NCI-H2029 (cell line): ENCODE measurements at regions not wholly inside any gene's neighbourhood (a gene's known extent, or its start where the extent isn't known, plus 50 kb on each side); places are given as distances from the start of the nearest gene placed in this dataset.
"Not testable (repeated sequence)": the region's sequence is repeated elsewhere in the genome, so short reads cannot be mapped to it uniquely, and the experiment has no call there.

Experiments used
- DNase-seq: peaks from one replicate; lab custom pipeline; 2025; lab: John Stamatoyannopoulos, UW

DNA sequence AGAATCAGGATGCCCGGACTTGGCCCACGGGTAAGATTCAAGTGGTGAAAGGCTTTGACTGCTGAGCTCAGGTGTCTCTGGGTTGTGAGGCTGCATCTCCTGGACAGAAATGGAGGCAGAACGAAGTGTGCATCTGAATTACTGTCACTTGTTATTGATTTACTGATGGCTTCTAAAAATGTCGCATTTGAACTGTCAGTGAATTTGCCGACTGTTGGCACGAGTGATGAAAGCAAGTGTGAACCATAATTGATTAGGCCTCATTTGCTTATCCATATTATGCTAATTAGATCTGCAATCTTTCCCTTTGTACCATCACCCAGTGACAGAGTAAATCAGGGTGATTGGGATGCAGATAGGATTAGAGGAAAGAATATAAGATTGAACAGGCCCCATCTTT, 252.4 kb downstream of the NUF2 start:
- no peak for DNase-seq

DNA sequence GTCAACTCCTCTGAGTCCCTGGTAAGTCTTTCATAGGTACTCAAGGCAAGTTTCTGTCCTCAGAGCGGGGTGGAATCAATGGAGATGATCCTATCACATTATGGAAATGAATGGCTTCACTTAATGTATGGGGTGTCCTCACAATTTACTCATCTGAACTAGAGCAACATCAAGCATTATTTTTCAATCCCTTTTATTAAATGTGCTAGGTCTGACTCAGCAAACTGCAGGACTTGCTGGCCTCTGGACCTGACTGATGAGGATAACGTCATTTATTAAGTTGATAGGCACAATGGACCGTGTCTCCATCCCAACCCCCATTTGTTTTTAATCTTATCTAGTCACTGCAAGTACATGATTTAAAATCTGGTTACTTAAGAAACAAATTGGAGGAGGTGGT, 259.2 kb downstream of the NUF2 start:
- no peak for DNase-seq

DNA sequence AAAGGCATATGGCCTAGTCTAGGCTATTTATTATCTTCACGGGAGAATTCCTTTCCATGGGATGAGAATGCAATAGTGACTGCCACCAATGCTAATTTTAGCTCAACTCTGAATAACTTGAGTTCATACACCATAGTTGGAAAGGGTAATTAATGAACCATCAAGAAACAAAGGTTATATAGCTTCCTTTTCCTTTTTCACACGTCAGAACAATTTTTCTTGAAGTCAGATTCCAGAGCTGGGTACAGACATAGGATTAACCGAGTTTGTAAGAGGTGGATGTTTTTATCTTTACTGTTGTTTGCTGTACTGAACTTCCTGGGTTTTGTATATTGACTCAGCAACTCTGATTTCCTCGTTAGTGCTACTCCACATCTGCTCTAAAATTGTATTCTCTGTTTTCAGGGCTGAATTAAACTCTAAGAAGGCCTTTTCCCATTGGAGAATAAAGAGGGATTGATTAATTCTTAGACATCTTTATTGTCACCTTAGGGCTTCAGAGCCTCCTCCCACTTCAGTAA, 262.0 kb downstream of the NUF2 start:
- no peak for DNase-seq

DNA sequence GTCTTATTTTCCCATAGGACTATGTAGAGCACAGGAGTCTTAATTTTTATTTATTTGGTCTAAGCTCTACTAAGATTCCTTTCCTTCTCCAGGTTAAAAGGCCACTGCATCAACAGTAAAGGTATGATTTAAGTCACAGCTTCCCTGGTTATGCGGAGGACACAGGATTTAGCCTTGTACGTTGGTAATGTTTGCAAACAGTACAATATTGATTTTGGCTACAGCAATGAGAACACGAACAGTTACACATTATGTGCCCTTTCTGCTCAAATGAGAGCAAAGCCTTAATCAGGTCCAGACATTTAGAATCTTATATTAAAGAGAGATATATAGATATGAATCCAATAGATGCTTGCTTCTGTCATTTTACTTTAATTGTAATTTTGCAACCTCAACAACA, 264.0 kb downstream of the NUF2 start:
- no peak for DNase-seq

DNA sequence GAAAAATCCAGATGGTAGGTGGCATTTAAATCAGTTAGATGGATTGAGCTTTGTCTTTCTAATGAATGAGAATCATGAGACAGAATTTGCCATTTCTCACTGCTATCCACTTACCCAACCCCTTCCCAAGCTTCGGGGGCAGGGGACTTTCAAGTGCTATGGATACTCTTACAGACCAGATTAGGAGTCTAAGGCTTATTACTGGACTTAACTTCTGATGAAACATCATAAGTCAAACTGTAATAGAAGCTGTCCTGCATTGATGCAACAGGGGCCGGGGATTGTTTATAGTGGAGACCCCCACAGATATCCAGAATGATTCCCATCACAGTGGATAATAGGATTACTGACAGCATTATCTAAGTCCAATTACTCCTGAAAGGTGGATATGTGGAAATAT, 267.0 kb downstream of the NUF2 start:
- no peak for DNase-seq

DNA sequence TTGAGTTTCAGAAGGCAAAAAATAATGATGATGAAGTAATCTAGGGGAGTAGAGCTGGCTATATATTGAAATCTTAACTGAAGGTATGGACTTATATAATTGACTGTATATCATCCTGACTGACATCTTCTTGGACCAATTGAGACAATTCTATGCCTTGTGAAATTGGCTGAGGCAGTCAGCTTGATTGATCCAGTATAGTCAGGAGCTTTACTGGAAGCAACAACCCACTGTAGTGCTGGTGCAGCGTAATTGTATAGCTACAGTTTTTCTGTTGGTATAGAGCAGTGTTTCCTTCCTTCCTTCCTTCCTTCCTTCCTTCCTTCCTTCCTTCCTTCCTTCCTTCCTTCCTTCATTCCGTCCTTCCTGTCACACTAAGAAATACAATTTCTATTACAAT, 268.0 kb downstream of the NUF2 start:
- no peak for DNase-seq

DNA sequence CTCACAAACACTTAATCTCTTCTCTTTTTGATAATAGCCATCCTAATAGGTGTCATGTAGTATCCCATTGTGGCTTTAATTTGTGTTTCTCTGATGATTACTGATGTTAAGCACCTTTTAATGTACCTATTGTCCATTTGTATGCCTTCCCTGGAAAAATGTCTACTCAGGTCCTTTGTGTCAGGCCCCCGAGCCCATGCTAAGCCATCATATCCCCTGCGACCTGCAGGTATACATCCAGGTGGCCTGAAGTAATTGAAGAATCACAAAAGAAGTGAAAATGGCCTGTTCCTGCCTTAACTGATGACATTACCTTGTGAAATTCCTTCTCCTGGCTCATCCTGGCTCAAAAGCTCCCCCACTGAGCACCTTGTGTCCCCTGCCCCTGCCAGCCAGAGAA, 269.4 kb downstream of the NUF2 start:
- DNase-seq, result not testable (repeated sequence)

DNA sequence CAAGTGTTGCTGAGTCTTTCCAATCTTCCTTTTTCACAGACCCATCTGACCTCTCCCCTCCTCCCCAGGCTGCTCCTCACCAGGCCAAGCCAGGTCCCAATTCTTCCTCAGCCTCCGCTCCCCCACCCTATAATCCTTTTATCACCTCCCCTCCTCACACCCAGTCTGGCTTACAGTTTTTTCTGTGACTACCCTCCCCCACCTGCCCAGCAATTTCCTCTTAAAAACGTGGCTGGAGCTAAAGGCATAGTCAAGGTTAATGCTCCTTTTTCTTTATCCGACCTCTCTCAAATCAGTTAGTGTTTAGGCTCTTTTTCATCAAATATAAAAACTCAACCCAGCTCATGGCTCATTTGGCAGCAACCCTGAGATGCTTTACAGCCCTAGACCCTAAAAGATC, 270.9 kb downstream of the NUF2 start:
- DNase-seq, result not testable (repeated sequence)

DNA sequence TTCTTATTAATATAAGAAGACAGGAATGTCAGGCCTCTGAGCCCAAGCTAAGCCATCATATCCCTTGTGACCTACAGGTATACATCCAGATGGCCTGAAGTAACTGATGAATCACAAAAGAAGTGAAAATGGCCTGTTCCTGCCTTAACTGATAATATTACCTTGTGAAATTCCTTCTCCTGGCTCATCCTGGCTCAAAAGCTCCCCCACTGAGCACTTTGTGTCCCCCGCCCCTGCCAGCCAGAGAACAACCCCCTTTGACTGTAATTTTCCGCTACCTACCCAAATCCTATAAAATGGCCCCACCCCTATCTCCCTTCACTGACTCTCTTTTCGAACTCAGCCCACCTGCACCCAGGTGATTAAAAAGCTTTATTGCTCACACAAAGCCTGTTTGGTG, 274.4 kb downstream of the NUF2 start:
- not testable (repeated sequence) for DNase-seq

DNA sequence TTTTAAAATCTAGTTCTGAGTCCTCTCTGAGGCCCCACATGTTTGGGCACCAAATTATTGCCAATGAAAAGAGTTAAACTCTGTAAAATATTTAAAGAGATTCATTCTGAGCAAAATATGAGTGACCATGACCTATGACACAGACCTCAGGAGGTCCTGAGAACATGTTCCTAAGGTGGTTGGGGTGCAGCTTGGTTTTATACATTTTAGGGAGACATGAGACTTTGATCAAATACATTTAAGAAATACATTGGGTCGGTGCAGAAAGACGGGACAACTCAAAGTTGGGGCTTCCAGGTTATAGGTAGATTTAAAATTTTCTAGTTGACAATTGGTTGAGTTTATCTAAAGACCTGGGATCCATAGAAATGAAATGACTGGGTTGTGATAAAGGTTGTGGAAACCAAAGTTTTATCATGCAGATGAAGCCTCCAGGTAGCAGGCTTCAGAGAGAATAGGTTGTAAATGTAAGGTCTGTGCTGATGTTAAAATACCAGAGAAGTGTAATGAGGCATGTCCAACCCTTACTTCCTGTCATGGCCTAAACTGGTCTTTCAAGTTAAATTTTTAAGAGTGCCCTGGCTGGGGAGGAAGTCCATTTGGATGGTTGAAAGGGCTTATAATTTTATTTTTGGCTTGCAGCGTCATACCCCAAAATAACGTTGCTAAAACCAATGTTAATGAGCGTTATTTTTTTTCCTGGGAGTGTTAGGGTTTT, 274.9 kb downstream of the NUF2 start:
- no peak for DNase-seq

DNA sequence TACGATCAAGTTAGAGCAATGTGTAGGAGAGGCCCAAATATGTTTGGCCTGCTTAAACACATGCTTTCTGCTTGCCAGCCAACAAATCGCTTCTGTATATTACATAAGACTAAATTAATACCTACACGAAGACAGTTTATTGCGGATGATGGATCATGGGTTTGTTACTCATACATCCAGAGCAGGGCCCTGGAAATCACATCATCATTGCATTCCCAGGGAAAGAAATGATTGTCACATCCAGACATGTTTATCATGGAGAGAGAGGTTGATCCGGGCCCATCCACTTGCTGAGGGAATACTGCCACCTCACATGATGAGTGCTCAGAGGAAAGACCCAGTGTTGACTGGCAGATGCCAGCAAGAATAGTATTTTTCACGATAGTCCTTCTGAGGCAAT, 282.6 kb downstream of the NUF2 start:
- no peak for DNase-seq

DNA sequence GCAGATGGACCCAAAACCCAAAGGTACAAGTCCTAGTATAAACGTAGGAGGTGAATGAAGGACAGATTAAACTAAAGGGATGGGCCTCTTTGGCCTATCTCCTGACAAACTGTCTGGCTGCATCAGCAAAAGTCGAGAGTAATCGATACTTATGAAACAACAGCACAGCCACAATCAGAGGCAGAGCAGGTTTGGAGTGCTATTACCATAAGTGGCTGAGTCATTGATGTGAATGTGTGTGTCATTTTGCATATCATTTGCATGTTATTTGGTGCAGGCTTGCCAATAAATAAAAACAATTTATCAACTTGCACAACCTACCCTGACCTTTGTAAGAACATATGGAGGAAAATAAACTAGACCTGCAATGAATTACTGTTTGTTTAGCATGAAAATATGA, 283.1 kb downstream of the NUF2 start:
- DNase-seq, result no peak

DNA sequence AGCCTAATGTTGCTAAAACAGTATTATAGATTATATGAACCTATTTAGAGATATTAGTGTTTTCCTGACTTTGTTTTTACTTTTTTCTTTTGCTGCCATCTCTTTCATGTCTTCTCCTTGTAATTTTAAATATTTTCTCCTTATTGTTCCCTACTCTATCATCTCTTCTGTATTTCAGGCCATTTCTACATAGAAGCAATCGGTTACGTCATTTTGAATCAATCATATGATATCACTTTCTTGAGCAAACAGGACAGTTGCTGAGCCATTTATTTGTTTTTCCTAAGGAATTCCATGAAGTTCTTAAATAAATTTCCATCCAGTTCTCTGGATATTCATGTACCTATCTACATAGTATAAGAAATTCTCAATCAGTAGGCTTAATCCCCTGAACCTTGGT, 287.2 kb downstream of the NUF2 start:
- DNase-seq, result no peak

DNA sequence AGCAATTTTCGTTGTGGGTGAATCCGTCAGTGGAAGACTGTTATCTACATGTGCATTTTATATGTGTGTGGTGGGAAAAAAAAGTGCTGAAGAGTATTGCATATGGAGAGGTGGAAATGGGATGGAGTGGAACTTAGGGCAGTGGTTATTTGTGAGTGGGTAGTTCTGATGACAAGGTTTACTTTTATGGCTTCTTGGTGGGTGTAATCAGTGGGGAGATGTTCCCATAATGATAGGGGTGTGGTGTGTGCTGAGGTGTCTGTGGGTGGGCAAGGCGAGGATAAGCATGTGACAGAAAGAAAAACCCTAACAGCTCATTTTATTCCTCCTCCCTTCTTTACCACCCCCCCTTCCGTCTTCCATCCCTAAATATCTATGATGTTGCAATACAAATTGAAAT, 288.1 kb downstream of the NUF2 start:
- DNase-seq, result no peak

DNA sequence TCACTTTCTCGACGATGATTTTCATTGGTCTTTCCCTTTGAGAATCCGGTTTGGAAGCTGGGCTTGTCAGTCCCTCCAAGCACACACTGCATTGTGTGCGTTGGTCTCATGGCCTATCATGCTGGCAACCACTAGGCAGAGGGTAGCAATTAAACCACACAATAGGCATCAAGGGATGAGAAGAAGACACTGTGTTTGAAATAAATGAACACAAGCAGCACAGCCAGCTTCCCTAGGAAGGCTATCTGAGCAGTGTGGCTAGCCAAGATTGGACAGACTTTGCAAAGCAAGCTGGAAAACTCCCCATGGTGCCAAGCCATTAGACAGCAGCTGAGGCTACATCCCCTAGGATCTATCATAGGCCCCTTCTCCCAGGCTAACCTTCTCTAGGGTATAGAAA, 288.7 kb downstream of the NUF2 start:
- no peak for DNase-seq

DNA sequence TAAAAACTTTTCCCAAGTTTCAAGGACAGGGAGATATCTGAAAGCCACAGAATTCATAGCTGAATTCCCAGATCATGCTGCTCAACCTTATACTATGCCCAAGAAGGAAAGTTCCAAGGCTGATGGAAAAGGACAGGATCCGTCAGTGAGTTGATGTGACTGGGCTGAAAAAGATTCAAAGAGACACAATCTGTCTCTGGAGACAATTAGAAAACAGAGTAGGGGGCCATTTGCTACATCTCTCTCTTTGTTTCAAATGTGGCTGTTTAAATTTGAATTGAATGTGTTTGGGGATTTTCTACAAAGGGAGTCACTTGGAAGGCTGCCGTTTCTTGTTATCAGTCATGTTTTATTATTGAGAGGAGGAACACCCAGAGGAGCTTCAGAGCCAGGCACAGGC, 292.6 kb downstream of the NUF2 start:
- DNase-seq, result no peak

DNA sequence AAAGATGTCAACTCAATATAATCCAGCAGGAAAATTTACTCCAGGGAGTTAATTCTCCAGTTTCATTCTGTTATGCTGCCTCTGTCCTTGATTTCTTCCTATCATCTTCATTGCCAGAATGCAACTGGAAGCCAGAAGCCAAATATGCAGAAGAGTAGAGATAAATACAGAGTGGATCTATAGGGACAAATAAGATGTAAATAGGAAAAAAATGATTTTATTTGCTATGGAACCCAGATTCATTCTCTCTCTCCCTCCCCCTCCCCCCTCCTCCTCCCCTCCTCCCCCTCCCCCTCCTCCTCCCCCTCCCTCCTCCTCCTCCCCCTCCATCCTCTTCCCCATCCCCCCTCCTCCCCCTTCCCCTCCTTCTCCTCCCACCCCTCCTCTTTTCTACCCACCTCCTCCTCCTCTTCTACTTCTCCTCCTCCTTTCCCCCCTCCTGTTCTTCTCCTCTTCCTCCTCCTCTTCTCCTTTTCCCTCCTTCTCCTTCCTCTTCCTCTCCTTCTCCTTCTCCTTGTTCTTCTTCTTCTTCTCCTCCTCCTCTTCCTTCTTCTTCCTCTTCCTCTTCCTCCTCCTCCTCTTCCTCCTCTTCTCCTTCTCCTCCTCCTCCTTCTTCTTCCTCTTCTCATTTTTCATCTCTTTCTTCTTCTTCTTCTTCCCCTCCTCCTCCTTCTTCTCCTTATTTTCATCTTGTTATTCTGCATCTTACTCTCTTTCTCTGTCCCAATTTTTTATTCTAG, 306.4 kb downstream of the NUF2 start:
- DNase-seq, result no peak

DNA sequence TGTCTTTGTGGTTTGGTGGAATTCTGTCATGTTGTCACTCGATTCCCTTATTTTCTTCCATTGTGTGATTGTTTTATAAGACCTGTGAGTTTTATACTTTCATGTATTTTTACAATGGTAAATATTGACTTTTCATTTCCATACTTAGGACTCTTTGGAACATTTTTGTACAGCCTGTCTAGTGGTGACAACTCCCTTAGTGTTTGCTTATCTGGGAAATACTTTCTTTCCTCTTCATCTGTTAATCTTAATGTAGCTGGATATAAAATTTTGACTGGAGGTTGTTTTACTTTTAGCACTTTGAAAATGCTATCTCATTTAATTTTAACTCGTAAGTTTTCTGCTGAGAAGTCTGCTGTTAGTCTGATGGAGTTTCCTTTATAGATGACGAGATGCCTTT, 310.5 kb downstream of the NUF2 start:
- no peak for DNase-seq

DNA sequence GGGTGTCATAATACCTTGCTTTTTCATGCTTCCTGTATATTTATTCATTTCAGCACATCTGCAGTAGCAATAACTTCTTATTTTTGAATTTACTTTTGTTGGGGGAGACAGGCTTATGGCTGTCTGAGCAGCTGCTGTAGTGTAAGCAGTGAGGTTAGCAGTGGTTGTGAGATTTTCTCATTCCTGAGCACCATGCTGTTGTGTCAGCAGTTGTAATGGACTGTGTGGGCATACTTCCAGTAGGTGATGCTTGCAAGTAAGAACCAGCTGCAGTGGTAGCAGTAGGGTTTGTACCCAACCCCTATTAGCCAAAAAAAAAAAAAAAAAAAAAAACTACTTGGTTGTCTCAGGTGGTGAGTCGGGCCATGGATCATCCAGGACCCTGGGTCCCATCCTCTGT, 311.6 kb downstream of the NUF2 start:
- no peak for DNase-seq

DNA sequence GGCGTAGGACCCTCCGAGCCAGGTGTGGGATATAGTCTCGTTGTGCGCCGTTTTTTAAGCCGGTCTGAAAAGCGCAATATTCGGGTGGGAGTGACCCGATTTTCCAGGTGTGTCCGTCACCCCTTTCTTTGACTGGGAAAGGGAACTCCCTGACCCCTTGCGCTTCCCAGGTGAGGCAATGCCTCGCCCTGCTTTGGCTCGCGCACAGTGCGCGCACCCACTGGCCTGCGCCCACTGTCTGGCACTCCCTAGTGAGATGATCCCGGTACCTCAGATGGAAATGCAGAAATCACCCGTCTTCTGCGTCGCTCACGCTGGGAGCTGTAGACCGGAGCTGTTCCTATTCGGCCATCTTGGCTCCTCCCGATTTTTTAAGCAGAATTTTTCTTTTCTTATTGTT, 323.9 kb downstream of the NUF2 start:
- DNase-seq, result not testable (repeated sequence)

DNA sequence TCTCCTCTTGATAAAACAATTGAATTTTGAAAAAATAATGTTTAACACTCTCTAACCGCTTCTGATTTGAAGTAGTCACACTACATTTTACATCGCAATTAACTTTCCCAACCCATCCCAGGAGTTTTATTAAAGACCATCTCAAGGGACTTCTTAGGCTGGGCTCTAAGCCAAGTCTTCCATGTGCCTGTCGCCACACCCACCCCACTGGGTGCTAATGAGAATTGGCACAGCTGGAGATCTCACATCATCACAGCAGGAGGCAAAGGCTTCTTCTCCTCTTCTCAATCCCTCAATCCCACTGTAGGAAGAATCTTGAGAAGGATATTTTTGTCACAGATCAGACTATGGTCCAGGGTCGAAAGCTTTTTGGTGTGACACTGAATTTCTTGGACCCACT, 328.9 kb downstream of the NUF2 start:
- no peak for DNase-seq

DNA sequence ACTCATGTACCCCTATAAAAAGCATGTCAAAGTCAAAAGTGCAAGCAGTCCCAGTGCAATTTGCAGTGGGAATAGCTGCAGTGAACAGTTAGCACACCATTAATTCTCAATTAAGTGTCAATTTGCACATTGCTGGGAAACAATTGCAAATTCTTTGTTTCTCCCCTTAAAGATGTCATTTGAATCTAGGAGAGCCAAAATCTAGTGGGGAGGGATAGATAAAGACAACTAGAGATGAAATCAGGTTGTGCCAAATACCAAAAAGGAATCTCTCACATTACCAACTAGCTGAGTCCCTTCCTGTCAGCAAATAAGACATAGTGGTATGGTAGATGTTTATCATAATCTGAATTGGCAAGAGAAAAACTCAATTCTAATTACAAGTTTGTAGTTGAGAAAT, 330.7 kb downstream of the NUF2 start:
- DNase-seq, result no peak

DNA sequence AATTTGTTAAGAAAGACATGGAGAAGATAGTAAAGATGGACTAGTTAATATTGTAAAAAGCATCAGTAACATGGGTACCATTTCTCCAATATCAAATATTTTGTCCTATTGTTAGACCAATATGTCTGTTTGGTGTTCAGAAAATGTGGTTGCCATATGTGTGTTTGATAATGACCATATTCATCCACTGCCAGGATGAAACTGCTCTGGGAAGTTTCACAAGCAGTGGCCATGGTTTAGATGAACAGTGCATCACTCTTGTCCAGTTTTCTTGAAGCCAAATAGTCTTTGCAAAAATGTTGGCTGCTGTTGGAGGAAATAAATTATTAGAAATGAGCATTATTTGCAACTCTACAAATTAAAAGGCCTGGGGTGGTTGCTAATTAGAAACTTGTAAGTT, 333.8 kb downstream of the NUF2 start:
- DNase-seq, result no peak
